HFF-Myc (cell line): ENCODE measurements at regions not wholly inside any gene's neighbourhood (a gene's known extent, or its start where the extent isn't known, plus 50 kb on each side); places are given as distances from the start of the nearest gene placed in this dataset.

Experiments used
- DNase-seq: peaks from one replicate; pipeline ENCODE4 v3.0.0-alpha.2; 2011; ENCODE audit warnings: low read depth; ENCODE audit errors: extremely low read depth
- H3K4me3 ChIP-seq: replicated peaks from 2 replicates; pipeline ENCODE4 v1.5.1; 2011; ENCODE audit warnings: low read depth, mild to moderate bottlenecking, control low read depth, low read length
- CTCF ChIP-seq: IDR thresholded peaks from 2 replicates; pipeline ENCODE4 v1.5.1; 2012; ENCODE audit warnings: mild to moderate bottlenecking, low read depth, low read length, control low read depth; ENCODE audit errors: missing control alignments

- no peak overlapping the region for H3K4me3 ChIP-seq
- no peak for DNase-seq
- no peak for TF ChIP-seq CTCF
Observed at GRCh38 chr2:52571380-52572347, 1195.9 kb upstream of the CHAC2 start.

GRCh38 chr2:52570716-52571115, 1196.9 kb upstream of the CHAC2 start:
- DNase-seq, result no peak
- TF ChIP-seq CTCF, result no peak
- no peak overlapping the region for H3K4me3 ChIP-seq

- no peak for DNase-seq
- TF ChIP-seq CTCF, result no peak
- H3K4me3 ChIP-seq, result no peak overlapping the region
Observed at GRCh38 chr2:52563151-52563550, 1204.5 kb upstream of the CHAC2 start.

- DNase-seq, result no peak
- no peak for TF ChIP-seq CTCF
- H3K4me3 ChIP-seq, result no peak overlapping the region
Observed at GRCh38 chr2:52558265-52558664, 1209.3 kb upstream of the CHAC2 start.

- H3K4me3 ChIP-seq, result no peak overlapping the region
- TF ChIP-seq CTCF, result no peak
Observed at GRCh38 chr2:52542297-52542696, 1225.3 kb upstream of the CHAC2 start.

GRCh38 chr2:52539026-52539970, 1228.3 kb upstream of the CHAC2 start:
- DNase-seq, result no peak
- TF ChIP-seq CTCF, result no peak
- H3K4me3 ChIP-seq, result no peak overlapping the region

More at GRCh38 chr2:52542297-52542696, 1225.3 kb upstream of the CHAC2 start:
- DNase-seq, result no peak
